Aorta (tissue), 5 donors: ENCODE measurements at regions not wholly inside any gene's neighbourhood (a gene's known extent, or its start where the extent isn't known, plus 50 kb on each side); places are given as distances from the start of the nearest gene placed in this dataset.

Experiments used
- ATAC-seq: fragments of 200-7000 bp; cut with Tn5 transposase; one replicate; pipeline ENCODE4 v1.9.1; 2022; ENCODE audit warnings: moderate library complexity; ENCODE audit not compliant: low FRiP score
- DNase-seq, 2 donors: peaks; one replicate each; pipeline ENCODE4 v3.0.0-alpha.2; 2020
- H3K27ac ChIP-seq, 2 donors: one replicate each; pipeline ENCODE4 v1.5.1; 2013; ENCODE audit warnings: low read length in 2 of 2, mild to moderate bottlenecking in 2 of 2, moderate library complexity in 2 of 2, control low read depth in 1 of 2, inconsistent platforms in 1 of 2, low read depth in 1 of 2
- H3K27me3 ChIP-seq, 2 donors: one replicate each; pipeline ENCODE4 v1.6.1; 2013; ENCODE audit warnings: control low read depth in 1 of 2, low read length in 1 of 2, mild to moderate bottlenecking in 1 of 2, moderate library complexity in 1 of 2; ENCODE audit not compliant: insufficient read depth in 2 of 2, control insufficient read depth in 1 of 2
- H3K36me3 ChIP-seq, 2 donors: one replicate each; pipeline ENCODE4 v1.6.1; 2013; ENCODE audit warnings: control low read depth in 1 of 2, low read length in 1 of 2, mild to moderate bottlenecking in 1 of 2; ENCODE audit not compliant: insufficient read depth in 2 of 2, control insufficient read depth in 1 of 2
- H3K4me1 ChIP-seq, 2 donors: one replicate each; pipeline ENCODE4 v1.6.1; 2013; ENCODE audit warnings: low read length in 2 of 2, control low read depth in 1 of 2, mild to moderate bottlenecking in 1 of 2, moderate library complexity in 1 of 2; ENCODE audit not compliant: insufficient read depth in 2 of 2, control insufficient read depth in 1 of 2
- H3K4me3 ChIP-seq, 2 donors: one replicate each; pipeline ENCODE4 v1.5.1; 2013; ENCODE audit warnings: low read length in 2 of 2, control low read depth in 1 of 2, mild to moderate bottlenecking in 1 of 2
- H3K9me3 ChIP-seq: one replicate; pipeline ENCODE4 v1.6.1; 2013; ENCODE audit warnings: mild to moderate bottlenecking, low read length; ENCODE audit not compliant: control insufficient read depth
- WGBS, 2 donors: extraction: QIAGEN DNeasy Blood & Tissue Kit; methylation state at CpG; one replicate each; pipeline ENCODE4 v1.1.7; 2013; 5-methylcytosine and 5-hydroxymethylcytosine counted together
- intact Hi-C, 2 donors: fragments of 100-400 bp; cut with DNase I; formaldehyde crosslinking; loops; one replicate each; pipeline versions ENCODE4 v1.14.2 to v1.15.0; 2022
- donor health status: healthy with polysubstance abuse.
- donor health status: Bipolar disorder and iron deficiency.
- donor health status: DM: no; HTN: no; CAD: no.
- donor health status: DM: no; HTN: no; CAD: no.
- donor health status: DM: yes; HTN: yes; CAD: no.

DNA sequence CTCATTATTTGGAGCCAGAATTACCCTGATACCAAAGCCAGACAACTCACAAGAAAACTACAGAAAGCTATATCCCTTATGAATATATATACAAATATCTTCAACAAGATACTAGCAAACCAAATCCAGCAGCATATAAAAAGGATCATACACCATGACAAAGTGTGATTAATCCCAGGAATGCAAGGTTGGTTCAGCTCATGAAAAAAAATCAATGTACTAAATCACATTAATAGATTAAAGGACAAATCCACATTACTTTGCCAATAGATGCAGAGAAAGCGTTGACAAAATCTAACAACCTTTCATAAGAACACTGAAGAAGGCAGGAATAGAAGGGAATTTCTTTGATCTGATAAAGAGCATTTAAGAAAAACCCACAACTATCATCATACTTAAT is 50.4 kb upstream of the TEAD1 start:
- Histone ChIP-seq H3K4me3 (no peak overlapping the region), H3K36me3 (no peaks in the 10 kb centered on the region), H3K27ac (no peak overlapping the region), H3K4me1 (peaks cover 0 to 1% of the 10 kb centered on the region in 2 donors), H3K27me3 (no peaks in the 10 kb centered on the region), H3K9me3 (no peaks in the 10 kb centered on the region)
- ATAC-seq = no peak
- 0 to 50% methylated on average over 1 of the region's 1 CpG for WGBS, 2 donors
- intact Hi-C loops = no loop called here
- DNase-seq = no peak
